Endothelial cell of umbilical vein (primary cell): ENCODE measurements at regions not wholly inside any gene's neighbourhood (a gene's known extent, or its start where the extent isn't known, plus 50 kb on each side); places are given as distances from the start of the nearest gene placed in this dataset.

Experiments
- CTCF ChIP-seq, 2 donors: IDR thresholded peaks; 1 replicate in 1 of 2; 2 replicates in 1 of 2; pipeline ENCODE4 v1.5.1; 2011; ENCODE audit warnings: low read length in 2 of 2, mild to moderate bottlenecking in 2 of 2, moderate library complexity in 2 of 2, control low read depth in 1 of 2, inconsistent platforms in 1 of 2, low read depth in 1 of 2; ENCODE audit not compliant: insufficient read depth in 1 of 2; ENCODE audit errors: extremely low read depth in 1 of 2
- EZH2 ChIP-seq: IDR thresholded peaks from 2 replicates; pipeline ENCODE4 v1.6.1; 2012; ENCODE audit warnings: borderline replicate concordance, low read depth, mild to moderate bottlenecking, moderate library complexity, low read length, inconsistent platforms; ENCODE audit not compliant: severe bottlenecking
- FOS ChIP-seq: IDR thresholded peaks from 2 replicates; pipeline ENCODE4 v1.6.1; 2011; ENCODE audit warnings: mild to moderate bottlenecking, low read length, moderate library complexity, borderline replicate concordance; ENCODE audit not compliant: insufficient read depth
- POLR2A ChIP-seq: IDR thresholded peaks from 2 replicates; pipeline ENCODE4 v1.6.1; 2012; ENCODE audit warnings: low read depth, mild to moderate bottlenecking, control low read depth, low read length
- POLR2AphosphoS5 ChIP-seq: IDR thresholded peaks from 2 replicates; pipeline ENCODE4 v1.6.1; 2012; ENCODE audit warnings: low read depth, mild to moderate bottlenecking, control low read depth, low read length, moderate library complexity; ENCODE audit not compliant: insufficient read depth

DNA sequence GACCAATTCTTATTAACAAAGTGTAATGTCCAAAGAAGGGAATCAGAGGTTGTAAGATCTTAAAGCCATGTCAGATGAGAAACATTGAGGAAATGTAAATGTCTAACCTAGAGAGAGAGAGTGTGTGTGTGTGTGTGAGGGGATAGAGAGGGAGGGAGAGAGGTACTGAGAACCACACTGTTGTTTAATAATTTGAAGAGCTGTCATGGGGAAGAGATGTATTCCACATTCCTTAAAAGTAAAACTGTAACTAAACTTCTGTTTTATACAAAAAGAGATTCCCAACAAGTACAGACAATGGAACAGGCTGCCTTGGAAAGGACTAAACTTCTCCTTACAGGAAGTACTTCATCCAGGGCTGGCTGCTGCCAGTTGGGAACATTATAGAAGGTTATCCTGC lies 68.9 kb upstream of the BOC start:
- TF ChIP-seq POLR2A = no peak
- no peak for TF ChIP-seq CTCF (IDR thresholded peaks at IDR 0.05; ENCODE audit: extremely low read depth in 1 of 2, insufficient read depth in 1 of 2, low read depth in 1 of 2, low read length in 2 of 2)
- no peak for TF ChIP-seq EZH2
- TF ChIP-seq POLR2AphosphoS5 = no peak
- TF ChIP-seq FOS = no peak
